AG09309 (cell line): ENCODE measurements at regions not wholly inside any gene's neighbourhood (a gene's known extent, or its start where the extent isn't known, plus 50 kb on each side); places are given as distances from the start of the nearest gene placed in this dataset.
A peak's percentile ranks its signal among the peaks of the same experiment; 100 is the strongest.
"Not testable (repeated sequence)": the region's sequence is repeated elsewhere in the genome, so short reads cannot be mapped to it uniquely, and the experiment has no call there.

Experiments
- DNase-seq: peaks from one replicate; pipeline ENCODE4 v3.0.0-alpha.2; 2010; ENCODE audit warnings: low read depth
- H3K4me3 ChIP-seq: 2 replicates; pipeline ENCODE4 v1.5.1; 2011; ENCODE audit warnings: mild to moderate bottlenecking, low read depth, low read length, moderate library complexity; ENCODE audit not compliant: control insufficient read depth
- TF ChIP-seq, protein P1 (sequence below): IDR thresholded peaks from 2 replicates; pipeline ENCODE4 v1.5.1; 2011; ENCODE audit warnings: mild to moderate bottlenecking, low read depth, low read length, inconsistent platforms; ENCODE audit not compliant: insufficient read depth, control insufficient read depth; ENCODE audit errors: missing control alignments

DNA sequence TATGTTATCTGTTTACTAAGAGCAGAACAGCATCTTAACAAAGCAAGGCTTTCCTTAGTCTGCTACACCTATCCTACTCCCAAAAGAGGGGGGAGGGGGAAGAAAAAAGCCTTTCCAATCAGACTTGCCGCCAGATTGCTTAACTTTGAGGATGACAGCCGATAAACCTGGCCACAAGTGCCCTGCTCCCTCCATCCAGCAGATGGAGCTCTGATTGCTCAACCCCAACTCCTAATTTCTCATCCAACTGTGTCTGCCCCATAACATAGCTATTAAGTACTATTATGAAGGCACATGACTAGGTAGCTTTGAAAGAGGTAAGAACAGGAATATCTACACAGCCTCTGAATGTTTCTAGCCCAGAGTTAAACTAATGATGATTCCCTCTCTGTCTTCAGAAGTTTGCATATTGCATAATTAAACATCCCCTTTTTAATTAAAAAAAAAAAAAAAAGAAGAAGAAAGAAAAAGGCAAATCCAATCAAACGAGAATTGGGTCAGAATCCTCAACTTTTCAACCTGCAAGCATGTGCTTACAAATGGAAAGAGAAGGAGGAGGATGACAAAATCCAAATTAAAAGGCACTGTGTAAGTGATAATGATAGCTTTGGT lies 247.4 kb downstream of the GALC start:
- no peak for DNase-seq
- TF ChIP-seq, protein P1, sequence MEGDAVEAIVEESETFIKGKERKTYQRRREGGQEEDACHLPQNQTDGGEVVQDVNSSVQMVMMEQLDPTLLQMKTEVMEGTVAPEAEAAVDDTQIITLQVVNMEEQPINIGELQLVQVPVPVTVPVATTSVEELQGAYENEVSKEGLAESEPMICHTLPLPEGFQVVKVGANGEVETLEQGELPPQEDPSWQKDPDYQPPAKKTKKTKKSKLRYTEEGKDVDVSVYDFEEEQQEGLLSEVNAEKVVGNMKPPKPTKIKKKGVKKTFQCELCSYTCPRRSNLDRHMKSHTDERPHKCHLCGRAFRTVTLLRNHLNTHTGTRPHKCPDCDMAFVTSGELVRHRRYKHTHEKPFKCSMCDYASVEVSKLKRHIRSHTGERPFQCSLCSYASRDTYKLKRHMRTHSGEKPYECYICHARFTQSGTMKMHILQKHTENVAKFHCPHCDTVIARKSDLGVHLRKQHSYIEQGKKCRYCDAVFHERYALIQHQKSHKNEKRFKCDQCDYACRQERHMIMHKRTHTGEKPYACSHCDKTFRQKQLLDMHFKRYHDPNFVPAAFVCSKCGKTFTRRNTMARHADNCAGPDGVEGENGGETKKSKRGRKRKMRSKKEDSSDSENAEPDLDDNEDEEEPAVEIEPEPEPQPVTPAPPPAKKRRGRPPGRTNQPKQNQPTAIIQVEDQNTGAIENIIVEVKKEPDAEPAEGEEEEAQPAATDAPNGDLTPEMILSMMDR = peak; percentile 69
- H3K4me3 ChIP-seq = no peak overlapping the region

DNA sequence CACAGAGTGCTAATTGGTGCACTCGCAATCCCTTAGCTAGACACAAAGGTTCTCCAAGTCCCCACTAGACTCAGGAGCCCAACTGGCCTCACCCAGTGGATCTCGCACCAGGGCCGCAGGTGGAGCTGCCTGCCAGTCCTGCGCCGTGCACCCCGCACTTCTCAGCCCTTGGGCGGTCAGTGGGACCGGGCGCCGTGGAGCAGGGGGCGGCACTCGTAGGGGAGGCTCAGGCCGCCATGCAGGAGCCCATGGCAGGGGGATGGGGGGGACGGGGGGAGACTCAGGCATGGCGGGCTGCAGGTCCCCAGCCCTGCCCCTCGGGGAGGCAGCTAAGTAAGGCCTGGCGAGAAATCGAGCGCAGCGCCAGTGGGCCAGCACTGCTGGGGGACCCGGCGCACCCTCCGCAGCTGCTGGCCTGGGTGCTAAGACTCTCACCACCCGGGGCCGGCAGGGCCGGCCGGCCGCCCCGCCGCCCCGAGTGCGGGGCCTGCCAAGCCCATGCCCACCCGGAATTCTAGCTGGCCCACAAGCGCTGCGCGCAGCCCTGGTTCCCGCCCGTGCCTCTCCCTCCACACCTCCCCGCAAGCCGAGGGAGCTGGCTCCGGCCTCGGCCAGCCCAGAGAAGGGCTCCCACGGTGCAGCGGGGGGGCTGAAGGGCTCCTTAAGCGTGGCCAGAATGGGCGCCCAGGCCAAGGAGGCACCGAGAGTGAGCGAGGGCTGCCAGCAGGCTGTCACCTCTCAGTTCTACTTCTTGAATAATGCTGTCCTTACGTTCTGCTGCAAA lies 258.2 kb downstream of the GALC start:
- not testable (repeated sequence) for H3K4me3 ChIP-seq, DNase-seq

DNA sequence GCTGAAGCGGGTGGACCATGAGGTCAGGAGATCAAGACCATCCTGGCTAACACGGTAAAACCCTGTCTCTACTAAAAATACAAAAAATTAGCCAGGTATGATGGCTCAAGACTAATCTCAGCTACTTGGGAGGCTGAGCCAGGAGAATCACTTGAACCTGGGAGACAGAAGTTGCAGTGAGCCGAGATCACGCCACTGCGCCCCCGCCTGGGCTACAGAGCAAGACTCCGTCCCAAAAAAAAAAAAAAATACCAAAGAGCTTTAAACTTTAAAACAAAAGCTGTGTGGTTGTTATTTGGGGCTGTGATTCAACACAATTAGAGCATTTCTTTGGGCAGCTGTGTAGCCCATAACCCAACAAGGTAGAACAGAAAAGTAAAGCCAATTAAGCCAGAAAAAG lies 259.9 kb downstream of the GALC start:
- H3K4me3 ChIP-seq, DNase-seq: not testable (repeated sequence)

DNA sequence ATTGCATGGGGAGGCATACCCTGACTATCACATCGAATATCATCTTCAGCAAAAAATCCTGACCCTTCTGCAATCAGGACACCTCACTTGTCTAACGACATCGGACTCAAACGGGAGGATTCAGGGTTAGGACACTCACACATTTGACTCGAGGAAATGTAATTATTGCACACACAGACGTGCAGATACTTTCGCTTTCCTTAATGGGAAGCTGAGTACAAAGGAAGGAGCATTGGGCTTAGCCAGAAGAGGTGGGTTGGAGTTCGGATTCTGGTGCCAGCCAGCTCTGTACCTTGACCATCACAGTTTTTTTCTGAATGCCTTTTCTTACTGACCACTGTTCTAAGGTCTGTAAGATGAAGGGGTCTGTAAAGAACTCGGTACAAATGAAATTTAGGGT lies 260.4 kb downstream of the GALC start:
- DNase-seq = no peak
- H3K4me3 ChIP-seq = no peak overlapping the region
- TF ChIP-seq, protein P1 = no peak

DNA sequence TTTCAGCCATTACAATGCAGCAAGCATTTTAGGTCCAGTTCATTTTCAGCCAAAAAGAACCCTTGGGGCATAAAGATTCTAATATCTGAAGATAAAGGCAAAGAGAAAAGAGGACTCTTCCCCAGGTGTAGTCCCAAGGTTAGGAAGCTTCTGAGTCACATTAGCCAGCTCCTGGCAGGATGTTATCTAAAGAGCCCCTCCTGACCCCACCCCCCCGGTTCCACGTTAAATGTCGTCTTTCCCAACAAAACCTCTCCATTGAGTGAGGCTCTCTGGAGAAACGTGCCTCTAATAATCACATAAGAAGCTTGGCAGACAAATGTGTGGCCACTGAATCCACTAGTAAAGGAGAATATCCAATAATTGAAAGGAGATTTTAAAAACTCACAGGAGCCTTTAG lies 267.7 kb downstream of the GALC start:
- DNase-seq = no peak
- no peak overlapping the region for H3K4me3 ChIP-seq
- TF ChIP-seq, protein P1 = no peak

DNA sequence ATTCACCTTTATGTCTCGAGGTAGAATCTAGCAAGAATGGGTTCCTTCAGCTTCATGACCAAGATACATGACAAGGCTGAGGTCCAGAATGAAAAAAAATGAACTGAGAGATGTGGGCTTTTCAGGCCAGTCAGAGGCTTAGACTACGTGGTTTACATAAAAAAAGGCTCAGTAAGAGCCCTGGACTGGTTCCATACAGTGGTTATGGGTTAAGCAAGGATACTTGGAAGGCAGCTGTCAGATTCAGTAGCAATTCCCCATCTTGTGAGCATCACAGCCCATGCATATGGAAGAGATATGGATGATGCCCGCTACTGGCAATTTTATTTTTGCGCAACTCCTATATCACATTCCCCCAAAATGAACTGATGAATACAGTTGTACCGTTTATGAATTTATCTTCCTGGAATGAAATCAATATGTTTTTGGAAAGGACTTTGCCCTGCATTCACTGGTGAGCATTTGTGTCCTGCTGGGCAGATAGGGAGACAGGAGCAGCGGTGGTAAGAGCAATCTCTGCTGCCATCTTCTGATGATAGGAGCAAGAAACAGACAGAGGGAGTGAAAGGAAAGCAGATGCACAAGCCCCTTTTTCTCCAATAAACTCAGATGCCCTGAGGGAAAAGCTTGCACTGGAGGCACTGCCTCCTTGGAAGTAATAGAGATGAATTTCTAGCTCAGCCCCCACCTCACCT lies 280.4 kb downstream of the GALC start:
- TF ChIP-seq, protein P1 = no peak
- H3K4me3 ChIP-seq = no peak overlapping the region
- DNase-seq = no peak

DNA sequence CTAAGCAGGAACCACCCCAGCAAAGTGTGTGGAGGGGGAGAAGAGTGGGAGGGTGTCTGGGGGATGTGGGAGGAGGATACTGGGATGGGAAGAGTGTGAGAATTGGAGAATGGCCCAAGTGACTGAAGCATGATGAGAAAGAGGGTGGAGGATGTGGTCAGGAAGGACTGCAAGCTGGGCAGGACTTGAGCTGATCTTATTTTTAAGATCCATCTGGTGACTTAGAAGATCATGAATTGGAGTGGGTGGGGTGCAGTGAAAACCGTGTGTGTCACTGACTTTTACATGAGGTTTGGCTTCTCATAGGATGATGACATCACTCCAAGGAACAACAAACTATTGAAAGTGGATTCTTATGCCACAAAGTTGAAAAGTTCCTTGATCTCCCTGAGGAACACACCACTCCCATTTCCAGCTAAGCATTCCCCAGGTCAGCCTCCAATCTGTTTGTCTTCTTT lies 287.5 kb downstream of the GALC start:
- H3K4me3 ChIP-seq = no peak overlapping the region
- no peak for DNase-seq
- TF ChIP-seq, protein P1 = no peak

DNA sequence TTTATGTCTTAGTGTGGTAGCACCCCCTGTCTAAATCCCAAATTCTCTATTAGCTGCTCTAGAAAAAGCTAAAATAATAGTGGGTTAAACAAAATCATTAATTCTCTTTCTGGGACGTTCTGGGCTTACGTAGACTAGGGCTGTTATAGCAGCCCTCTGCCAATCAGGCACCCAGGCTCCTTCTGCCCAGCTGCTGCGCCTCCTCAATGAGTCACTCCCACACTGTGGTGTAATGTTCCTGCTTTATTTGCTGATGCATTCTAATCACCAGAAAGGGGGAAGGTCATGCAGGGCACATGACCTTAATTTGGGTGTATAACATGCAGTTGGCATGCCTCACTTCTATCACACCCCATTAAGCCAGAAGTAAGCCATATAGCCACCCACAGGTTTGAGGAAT lies 294.5 kb downstream of the GALC start:
- TF ChIP-seq, protein P1 = no peak
- no peak overlapping the region for H3K4me3 ChIP-seq
- no peak for DNase-seq
